WI38 (cell line): ENCODE measurements at regions not wholly inside any gene's neighbourhood (a gene's known extent, or its start where the extent isn't known, plus 50 kb on each side); places are given as distances from the start of the nearest gene placed in this dataset.
"Not testable (repeated sequence)": the region's sequence is repeated elsewhere in the genome, so short reads cannot be mapped to it uniquely, and the experiment has no call there.

Experiments used
- H3K4me3 ChIP-seq: 2 replicates; pipeline ENCODE4 v1.5.1; 2011; ENCODE audit warnings: low read depth, mild to moderate bottlenecking, control low read depth, low read length
- CTCF ChIP-seq: IDR thresholded peaks from 2 replicates; pipeline ENCODE4 v1.5.1; 2012; ENCODE audit warnings: low read depth, mild to moderate bottlenecking, control low read depth, low read length

GRCh38 chr16:35792516-35793285, 2333.3 kb downstream of the TP53TG3F start:
- no peak overlapping the region for H3K4me3 ChIP-seq

GRCh38 chr16:35793601-35794000, 2334.2 kb downstream of the TP53TG3F start:
- no peak for TF ChIP-seq CTCF
- H3K4me3 ChIP-seq = no peak overlapping the region

More at GRCh38 chr16:35792516-35793285, 2333.3 kb downstream of the TP53TG3F start:
- TF ChIP-seq CTCF = no peak

GRCh38 chr16:35794896-35795295, 2335.5 kb downstream of the TP53TG3F start:
- no peak overlapping the region for H3K4me3 ChIP-seq
- TF ChIP-seq CTCF = no peak

GRCh38 chr16:35795361-35796029, 2336.1 kb downstream of the TP53TG3F start:
- no peak for TF ChIP-seq CTCF
- no peak overlapping the region for H3K4me3 ChIP-seq

GRCh38 chr16:35797811-35798210, 2338.4 kb downstream of the TP53TG3F start:
- no peak overlapping the region for H3K4me3 ChIP-seq
- no peak for TF ChIP-seq CTCF

- no peak for TF ChIP-seq CTCF
- no peak overlapping the region for H3K4me3 ChIP-seq
Observed at GRCh38 chr16:35798885-35799426, 2339.5 kb downstream of the TP53TG3F start.

- H3K4me3 ChIP-seq = not testable (repeated sequence)
Observed at GRCh38 chr16:35804465-35804864, 2345.1 kb downstream of the TP53TG3F start.
